Nucleus accumbens (tissue), 56 donors: ENCODE measurements at regions not wholly inside any gene's neighbourhood (a gene's known extent, or its start where the extent isn't known, plus 50 kb on each side); places are given as distances from the start of the nearest gene placed in this dataset.
"Not testable (repeated sequence)": the region's sequence is repeated elsewhere in the genome, so short reads cannot be mapped to it uniquely, and the experiment has no call there.

Source experiments
- DNase-seq, 56 donors: peaks; one replicate each; lab custom pipeline; 2025; lab: John Stamatoyannopoulos, UW

DNA sequence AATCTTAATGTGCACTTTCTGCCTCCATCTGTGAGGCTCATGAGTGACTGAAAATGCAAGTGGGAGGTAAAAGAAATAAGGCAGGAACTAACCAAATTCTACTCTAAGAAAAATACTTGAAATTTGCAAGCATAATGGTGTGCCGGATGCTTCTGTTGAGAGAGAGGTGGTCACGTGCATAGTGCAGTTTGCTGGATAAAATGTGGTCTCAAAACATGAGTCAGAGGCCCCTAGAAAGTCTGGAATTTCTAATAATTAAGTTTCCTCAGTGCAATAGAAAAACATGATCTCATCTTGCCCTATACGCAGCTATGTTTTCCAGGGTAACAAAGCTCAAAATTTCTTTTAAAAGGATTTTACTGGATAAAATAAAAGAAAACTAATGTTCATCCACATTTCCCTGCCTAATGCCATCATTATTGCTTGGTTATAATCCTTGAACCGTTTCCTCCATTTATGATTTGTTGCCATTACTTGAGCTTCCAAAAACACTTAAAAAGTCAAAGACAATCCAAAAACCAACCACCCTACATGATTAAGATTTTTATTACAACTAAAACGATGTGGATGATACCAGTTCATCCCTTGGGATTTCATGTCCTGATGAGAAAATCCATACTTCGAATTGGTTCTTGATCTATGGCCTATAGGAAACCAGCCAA lies 351.7 kb upstream of the ARID1B start:
- no peak for DNase-seq

DNA sequence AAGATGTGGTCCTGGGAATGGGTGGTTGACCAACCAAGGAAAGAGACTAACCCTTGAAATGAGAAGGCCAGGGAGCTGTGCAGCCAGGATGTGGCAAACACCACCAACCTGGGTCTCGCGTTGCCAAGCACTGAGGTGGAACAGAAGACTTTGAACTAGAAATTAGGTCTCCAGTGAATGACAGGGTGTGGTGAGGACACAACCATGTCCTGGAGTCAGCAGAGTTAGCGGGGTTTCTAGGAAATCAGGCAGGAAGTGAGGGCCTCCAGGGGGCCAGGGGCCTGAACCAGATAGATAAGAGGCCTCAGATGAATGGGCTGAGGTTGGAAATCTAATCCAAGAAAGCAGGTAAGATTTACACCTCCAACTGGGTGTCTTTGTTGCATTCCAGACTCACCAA lies 353.3 kb upstream of the ARID1B start:
- no peak for DNase-seq

GRCh38 chr6:156423075-156423474 lies 354.1 kb upstream of the ARID1B start:
- DNase-seq: no peak

DNA sequence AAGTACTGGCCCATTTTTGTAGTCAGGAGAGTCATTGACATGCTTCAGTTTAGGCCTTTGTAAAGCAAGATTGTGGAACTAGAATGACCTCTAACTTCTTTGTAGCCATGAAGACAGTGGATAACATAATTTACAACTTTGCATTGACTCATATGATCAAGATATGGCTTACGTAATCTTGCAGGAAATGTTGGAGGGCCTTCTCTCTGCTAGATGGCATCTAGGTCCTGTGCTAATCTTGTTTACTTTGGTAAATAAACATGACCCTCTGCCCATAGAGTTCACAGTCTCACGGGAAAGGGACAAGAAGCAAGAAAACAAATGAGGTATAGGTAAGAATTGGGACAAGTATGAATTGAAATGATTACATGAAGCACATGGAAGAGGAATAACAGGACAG lies 355.2 kb upstream of the ARID1B start:
- no peak for DNase-seq

GRCh38 chr6:156421301-156421700 lies 355.9 kb upstream of the ARID1B start:
- DNase-seq: not testable (repeated sequence)

DNA sequence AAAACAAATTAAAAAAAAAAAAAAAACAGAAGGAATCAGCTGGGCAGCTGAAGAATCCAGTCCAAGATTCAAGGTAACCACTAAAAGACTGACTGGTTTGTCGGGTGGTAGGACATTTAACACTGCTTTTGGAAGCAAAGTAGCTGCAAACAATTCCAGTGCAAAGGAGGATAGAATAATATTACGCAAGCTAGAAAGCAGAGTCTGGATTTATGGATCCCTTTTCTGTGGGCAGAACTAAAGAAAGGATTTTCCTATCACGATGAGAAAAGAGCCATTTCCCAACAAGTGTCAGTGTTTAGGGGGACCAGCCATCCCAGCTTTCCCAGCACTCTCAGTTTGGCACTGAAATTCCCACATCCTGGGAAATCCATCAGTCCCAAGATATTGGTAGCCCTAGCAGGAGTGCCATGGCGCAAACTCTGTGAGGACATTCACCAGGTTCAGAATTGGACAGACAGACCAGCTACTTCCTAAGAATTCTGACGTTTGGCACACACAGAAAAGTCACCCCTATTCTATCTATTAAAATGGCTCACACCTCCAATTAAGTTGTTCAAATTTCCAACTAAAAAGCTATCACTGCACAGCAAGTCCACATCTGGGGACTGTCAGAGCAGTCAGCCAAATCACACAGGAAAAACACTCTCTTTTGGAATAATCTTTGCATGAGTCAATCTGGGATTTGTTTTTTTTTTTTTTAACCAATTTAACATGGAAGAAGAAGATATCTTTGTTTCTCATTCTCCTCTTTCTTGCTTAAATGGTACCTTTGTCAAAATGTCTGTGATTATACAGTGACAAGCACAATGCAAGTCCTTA lies 356.8 kb upstream of the ARID1B start:
- no peak for DNase-seq

- DNase-seq: no peak
These were observed 357.6 kb upstream of the ARID1B start for GRCh38 chr6:156419594-156419993.

- no peak for DNase-seq
These were observed 358.9 kb upstream of the ARID1B start for GRCh38 chr6:156418253-156418652.

DNA sequence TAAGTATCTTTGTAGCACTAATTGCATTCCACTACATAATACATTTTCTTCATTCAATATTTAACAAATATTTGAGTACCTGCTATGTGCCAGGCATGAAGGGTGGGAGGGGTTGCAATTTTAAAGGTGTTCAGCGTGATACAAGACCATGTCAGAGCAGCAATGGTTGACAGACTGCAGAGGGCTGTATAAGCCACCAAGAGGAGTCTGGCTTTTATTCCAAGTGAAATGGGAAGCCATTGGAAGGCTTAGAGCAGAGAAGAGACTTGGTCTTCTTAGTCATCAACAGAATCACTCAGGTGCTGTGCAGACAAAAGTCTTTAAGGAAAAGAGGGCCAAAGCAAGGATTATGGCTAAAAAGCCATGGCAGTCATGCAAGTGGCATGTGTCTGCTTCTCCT lies 360.8 kb upstream of the ARID1B start:
- no peak for DNase-seq

DNA sequence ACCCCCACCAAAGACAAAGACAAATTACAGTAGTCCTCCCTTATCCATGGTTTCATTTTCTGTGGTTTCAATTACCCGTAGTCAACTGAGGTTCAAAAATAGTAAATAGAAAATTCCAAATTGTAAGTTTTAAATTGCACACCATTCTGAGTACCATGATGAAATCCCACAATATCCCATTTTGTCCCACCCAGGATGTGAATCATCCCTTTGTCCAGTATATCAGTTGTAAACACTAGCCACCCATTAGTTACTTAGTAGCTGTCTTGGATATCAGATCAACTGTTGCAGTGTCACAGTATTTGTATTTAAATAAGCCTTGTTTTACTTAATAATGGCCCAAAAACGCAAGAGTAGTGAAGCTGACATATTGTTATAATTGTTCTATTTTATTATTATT lies 364.0 kb upstream of the ARID1B start:
- no peak for DNase-seq

GRCh38 chr6:156410649-156411048 lies 366.5 kb upstream of the ARID1B start:
- no peak for DNase-seq

DNA sequence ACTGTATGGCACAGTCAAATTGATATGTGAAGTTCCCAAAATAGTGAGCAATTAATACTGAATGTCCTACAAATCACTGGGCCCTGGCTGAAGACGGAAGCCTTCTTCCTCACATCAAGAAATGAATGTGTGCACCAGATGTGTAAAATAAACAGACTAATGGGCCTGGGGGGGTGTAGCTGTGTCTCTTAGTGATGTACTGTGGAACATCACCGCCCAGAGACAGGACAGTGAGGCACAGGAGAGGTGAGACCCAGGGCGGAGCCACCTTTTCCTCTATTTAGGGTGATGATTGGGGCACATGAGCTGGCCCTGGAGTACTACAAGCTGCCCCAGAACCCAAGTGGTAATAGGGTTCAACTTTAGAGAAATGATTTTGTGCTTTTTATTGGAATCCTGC lies 368.5 kb upstream of the ARID1B start:
- no peak for DNase-seq

DNA sequence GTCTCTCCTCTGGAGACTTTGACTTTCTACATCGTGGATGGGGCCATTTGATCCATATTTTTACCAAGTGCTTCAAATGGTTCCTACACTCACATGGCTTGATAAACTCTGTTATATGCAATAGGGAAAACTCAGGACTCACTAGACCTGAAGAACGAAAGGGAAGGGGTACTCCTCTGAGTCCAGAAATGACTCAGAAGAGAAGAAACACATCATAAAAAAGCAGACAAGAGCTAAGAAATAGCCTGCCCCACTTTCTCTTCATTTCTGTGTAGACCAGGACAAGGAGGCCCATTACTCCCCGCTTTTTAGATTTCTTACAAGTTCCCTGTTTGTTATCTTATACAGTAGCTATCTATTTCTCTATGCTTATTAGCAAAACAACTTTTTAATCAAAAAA lies 369.8 kb upstream of the ARID1B start:
- no peak for DNase-seq

GRCh38 chr6:156406688-156407087 lies 370.5 kb upstream of the ARID1B start:
- DNase-seq: no peak

GRCh38 chr6:156406099-156406498 lies 371.1 kb upstream of the ARID1B start:
- DNase-seq: no peak

DNA sequence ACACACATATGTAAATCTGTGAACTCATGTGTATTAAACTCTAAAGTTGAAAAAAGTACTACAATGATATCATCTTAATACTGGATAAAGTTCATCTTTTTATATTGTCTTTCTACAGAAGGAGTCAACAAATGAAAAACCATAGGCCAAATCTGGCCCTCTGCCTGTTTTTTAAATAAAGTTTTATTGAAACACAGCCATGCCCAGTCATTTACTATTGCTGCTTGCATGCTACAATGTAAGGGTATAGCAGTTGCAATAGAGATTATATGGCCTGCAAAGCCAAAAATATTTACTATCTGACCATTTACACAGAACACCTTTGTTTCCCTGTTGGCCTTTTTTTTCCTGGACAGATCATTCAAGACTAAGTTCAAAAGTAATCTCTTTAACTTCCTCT lies 374.6 kb upstream of the ARID1B start:
- no peak for DNase-seq

DNA sequence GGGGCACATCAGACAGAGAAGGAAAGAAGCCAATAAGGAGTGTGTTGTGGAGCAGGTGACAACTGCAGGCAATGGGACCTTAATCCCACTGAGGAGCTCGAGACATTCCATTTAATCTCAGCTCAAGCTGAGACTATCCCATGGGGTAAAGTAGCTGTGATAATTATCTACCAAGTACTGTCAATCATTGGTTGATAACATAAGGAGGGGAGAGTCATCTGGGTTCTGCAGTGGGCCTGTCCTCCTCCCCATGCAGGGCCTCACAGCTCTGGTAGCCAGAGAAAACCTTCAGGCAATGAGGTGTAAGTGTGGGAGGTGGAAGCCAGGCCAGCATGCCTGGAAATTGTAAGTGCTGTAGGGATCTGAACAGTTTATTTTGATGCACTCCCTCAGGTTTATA lies 375.0 kb upstream of the ARID1B start:
- DNase-seq: no peak

DNA sequence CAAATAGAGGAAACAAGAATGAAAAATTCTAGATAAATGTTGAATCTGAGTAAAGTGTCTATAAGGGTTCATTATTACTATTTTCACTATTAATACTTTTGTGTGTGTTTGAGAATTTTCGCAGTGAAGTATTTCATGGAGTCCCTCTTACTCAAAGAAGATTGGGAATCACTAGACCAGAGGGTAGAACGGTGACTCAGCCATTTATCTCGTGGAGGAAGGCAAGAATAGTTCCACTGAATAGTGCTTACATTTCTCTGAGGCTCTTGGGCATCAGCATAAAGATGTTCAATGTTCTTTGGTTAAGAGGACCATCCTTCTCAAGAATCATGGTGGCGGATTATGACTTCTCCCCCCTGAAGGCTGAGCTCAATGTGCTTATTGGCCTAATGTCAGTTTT lies 376.7 kb upstream of the ARID1B start:
- no peak for DNase-seq

GRCh38 chr6:156398966-156399365 lies 378.2 kb upstream of the ARID1B start:
- no peak for DNase-seq

- DNase-seq: no peak
These were observed 378.8 kb upstream of the ARID1B start for GRCh38 chr6:156398371-156398770.

- DNase-seq: no peak
These were observed 380.3 kb upstream of the ARID1B start for GRCh38 chr6:156396791-156397418.
